ENCODE measurements at regions not wholly inside any gene's neighbourhood (a gene's known extent, or its start where the extent isn't known, plus 50 kb on each side); places are given as distances from the start of the nearest gene placed in this dataset.
"Not testable (repeated sequence)": the region's sequence is repeated elsewhere in the genome, so short reads cannot be mapped to it uniquely, and the experiment has no call there.

DNA sequence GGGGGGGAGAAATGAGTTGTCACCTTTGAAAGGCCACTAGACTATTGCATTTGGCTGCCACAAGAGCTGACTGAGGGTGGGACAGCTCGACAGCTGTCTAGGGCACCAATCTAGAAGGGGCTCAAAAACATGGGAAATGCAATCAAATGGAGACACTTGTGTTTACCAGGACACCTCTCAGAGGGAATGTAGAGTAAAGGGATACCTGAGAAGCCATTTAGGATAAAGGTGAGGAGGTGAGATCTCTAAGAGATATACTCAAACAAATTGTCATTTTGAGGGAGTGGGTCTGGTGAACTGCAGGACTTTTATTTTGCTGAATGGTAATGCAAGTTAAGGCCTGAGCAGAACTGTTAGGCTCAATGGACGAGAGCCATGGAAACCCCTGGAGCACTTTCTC is 159.8 kb downstream of the DDX1 start:
- DNase-seq (ENCODE audit: low read depth in 3 of 3) = no peak

GRCh38 chr2:15752552-15753232 is 161.0 kb downstream of the DDX1 start:
- DNase-seq (ENCODE audit: low read depth in 3 of 3) = no peak

GRCh38 chr2:15753233-15753798 is 161.6 kb downstream of the DDX1 start:
- DNase-seq (ENCODE audit: low read depth in 3 of 3) = no peak

GRCh38 chr2:15753811-15754702 is 162.4 kb downstream of the DDX1 start:
- no peak for DNase-seq (ENCODE audit: low read depth in 3 of 3)

GRCh38 chr2:15754703-15755099 is 163.0 kb downstream of the DDX1 start:
- DNase-seq (ENCODE audit: low read depth in 3 of 3) = no peak

GRCh38 chr2:15755528-15755927 is 163.9 kb downstream of the DDX1 start:
- DNase-seq (ENCODE audit: low read depth in 3 of 3) = no peak

- DNase-seq (ENCODE audit: low read depth in 3 of 3) = no peak
Observed at GRCh38 chr2:15756011-15756550, 164.4 kb downstream of the DDX1 start.

GRCh38 chr2:15756882-15757819 is 165.5 kb downstream of the DDX1 start:
- DNase-seq (ENCODE audit: low read depth in 3 of 3) = no peak

GRCh38 chr2:15757820-15758586 is 166.3 kb downstream of the DDX1 start:
- no peak for DNase-seq (ENCODE audit: low read depth in 3 of 3)

- no peak for DNase-seq (ENCODE audit: low read depth in 3 of 3)
Observed at GRCh38 chr2:15758848-15759247, 167.2 kb downstream of the DDX1 start.

- no peak for DNase-seq (ENCODE audit: low read depth in 3 of 3)
Observed at GRCh38 chr2:15759385-15759784, 167.7 kb downstream of the DDX1 start.

GRCh38 chr2:15759791-15760190 is 168.1 kb downstream of the DDX1 start:
- not testable (repeated sequence) for DNase-seq (ENCODE audit: low read depth in 3 of 3)

DNA sequence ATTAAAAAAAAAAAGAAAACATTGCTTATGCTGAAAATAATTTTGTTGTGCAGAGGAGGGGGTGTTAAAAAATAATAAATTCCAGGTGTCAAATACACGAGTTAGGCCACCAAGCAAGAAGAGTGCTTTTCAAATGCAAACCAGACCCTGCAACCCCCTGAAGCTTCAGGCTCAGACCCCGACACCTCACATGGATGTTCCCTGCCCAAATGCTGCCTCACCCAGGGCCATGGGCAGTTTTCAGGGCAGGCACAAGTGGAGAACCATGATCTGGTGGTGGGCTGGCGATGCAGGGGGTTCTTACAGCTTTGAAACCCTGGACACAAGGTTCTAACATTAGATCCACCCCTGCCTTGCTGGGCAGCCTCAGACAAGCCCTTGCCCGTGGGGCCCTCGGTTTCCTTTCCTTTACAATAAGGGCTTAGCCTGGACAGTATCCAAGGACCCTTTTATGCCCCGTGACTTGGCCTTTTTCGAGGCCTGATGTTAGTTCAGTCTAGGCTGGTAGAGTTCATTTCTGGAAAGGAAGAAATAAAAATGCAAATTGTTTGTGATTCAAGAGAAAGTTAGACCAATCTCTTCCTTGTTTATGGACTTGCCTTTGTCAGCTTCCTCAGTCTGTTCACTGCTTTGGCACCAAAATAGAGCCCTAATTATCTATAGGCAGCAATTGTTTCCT is 168.7 kb downstream of the DDX1 start:
- no peak for DNase-seq (ENCODE audit: low read depth in 3 of 3)

DNA sequence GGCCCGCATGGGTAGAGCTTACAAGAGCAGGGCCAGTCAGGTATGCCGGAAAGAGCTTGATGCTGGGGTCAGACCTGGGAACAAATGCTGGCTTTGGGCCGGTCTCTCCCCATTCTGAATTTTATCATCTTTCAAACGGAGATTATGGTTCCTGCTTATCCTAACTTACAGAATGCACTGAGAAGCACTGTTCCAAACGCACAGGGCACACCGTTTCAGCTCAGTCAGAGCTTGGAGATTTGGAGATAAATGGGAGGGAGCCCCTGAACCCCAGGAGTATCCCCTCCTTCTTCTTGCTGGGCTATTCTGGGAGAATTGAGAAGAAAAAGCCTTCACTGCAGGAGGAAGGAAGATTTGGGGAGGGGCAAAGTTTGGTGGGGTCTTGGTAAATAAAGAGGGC is 169.4 kb downstream of the DDX1 start:
- DNase-seq (ENCODE audit: low read depth in 3 of 3) = no peak

GRCh38 chr2:15761910-15762309 is 170.2 kb downstream of the DDX1 start:
- DNase-seq (ENCODE audit: low read depth in 3 of 3) = no peak

GRCh38 chr2:15762449-15762848 is 170.8 kb downstream of the DDX1 start:
- no peak for DNase-seq (ENCODE audit: low read depth in 3 of 3)

GRCh38 chr2:15763106-15763821 is 171.6 kb downstream of the DDX1 start:
- DNase-seq (ENCODE audit: low read depth in 3 of 3) = no peak

- no peak for DNase-seq (ENCODE audit: low read depth in 3 of 3)
Observed at GRCh38 chr2:15763822-15764682, 172.4 kb downstream of the DDX1 start.

DNA sequence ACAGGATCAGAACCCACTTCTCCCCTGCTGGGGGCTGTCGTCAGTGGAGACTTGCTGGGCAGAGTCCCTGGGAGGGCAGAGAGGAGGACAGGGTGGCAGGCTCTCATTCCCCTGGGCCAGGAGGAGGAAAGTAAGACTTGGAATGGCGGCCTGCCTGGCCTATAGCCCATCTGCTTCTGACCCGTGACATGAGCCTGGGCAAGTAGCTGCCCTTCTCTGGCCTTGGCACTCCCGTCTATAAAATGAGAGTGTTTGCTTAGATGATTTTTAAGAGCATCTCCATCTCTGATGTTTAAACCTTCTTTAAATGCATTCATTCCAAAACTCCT is 173.0 kb downstream of the DDX1 start:
- DNase-seq (ENCODE audit: low read depth in 3 of 3) = no peak

Data from stimulated activated CD4-positive, alpha-beta T cell treated with anti-CD3 and anti-CD28 coated beads, TNF-alpha, amount 100 ng/mL, for 24 hours (primary cell).